GM21528 (cell line): ENCODE measurements at regions not wholly inside any gene's neighbourhood (a gene's known extent, or its start where the extent isn't known, plus 50 kb on each side); places are given as distances from the start of the nearest gene placed in this dataset.

ENCODE experiments used
- ATAC-seq: cut with Tn5 transposase; IDR thresholded peaks from one replicate; pipeline ENCODE4 v1.9.1; 2021; ENCODE audit warnings: mild to moderate bottlenecking, moderate library complexity; ENCODE audit not compliant: unreplicated experiment, low FRiP score

- no peak for ATAC-seq
Observed at GRCh38 chr2:104118889-104119288, 735.0 kb upstream of the POU3F3 start.

- ATAC-seq, result no peak
Observed at GRCh38 chr2:104120171-104120570, 733.7 kb upstream of the POU3F3 start.

GRCh38 chr2:104125096-104125495 is 728.8 kb upstream of the POU3F3 start:
- no peak for ATAC-seq

- ATAC-seq, result no peak
Observed at GRCh38 chr2:104127049-104127770, 726.7 kb upstream of the POU3F3 start.

- ATAC-seq, result no peak
Observed at GRCh38 chr2:104140361-104140760, 713.6 kb upstream of the POU3F3 start.

GRCh38 chr2:104158191-104158590 is 695.7 kb upstream of the POU3F3 start:
- ATAC-seq, result no peak

GRCh38 chr2:104163611-104164130 is 690.2 kb upstream of the POU3F3 start:
- no peak for ATAC-seq

- ATAC-seq, result no peak
Observed at GRCh38 chr2:104164721-104165252, 689.1 kb upstream of the POU3F3 start.

GRCh38 chr2:104177179-104177578 is 676.7 kb upstream of the POU3F3 start:
- no peak for ATAC-seq

GRCh38 chr2:104179644-104180043 is 674.3 kb upstream of the POU3F3 start:
- ATAC-seq, result no peak

GRCh38 chr2:104200533-104201168 is 653.3 kb upstream of the POU3F3 start:
- no peak for ATAC-seq

GRCh38 chr2:104213758-104214157 is 640.2 kb upstream of the POU3F3 start:
- ATAC-seq, result no peak

GRCh38 chr2:104215269-104216161 is 638.4 kb upstream of the POU3F3 start:
- no peak for ATAC-seq

- no peak for ATAC-seq
Observed at GRCh38 chr2:104233591-104233990, 620.3 kb upstream of the POU3F3 start.

- no peak for ATAC-seq
Observed at GRCh38 chr2:104236491-104236890, 617.4 kb upstream of the POU3F3 start.

GRCh38 chr2:104240984-104241383 is 612.9 kb upstream of the POU3F3 start:
- no peak for ATAC-seq

GRCh38 chr2:104249629-104250028 is 604.3 kb upstream of the POU3F3 start:
- ATAC-seq, result no peak

- ATAC-seq, result no peak
Observed at GRCh38 chr2:104250635-104251034, 603.3 kb upstream of the POU3F3 start.

- no peak for ATAC-seq
Observed at GRCh38 chr2:104254017-104254416, 599.9 kb upstream of the POU3F3 start.

GRCh38 chr2:104262714-104263113 is 591.2 kb upstream of the POU3F3 start:
- no peak for ATAC-seq

- no peak for ATAC-seq
Observed at GRCh38 chr2:104279646-104280045, 574.3 kb upstream of the POU3F3 start.
